ENCODE measurements at regions not wholly inside any gene's neighbourhood (a gene's known extent, or its start where the extent isn't known, plus 50 kb on each side); places are given as distances from the start of the nearest gene placed in this dataset.
"Not testable (repeated sequence)": the region's sequence is repeated elsewhere in the genome, so short reads cannot be mapped to it uniquely, and the experiment has no call there.

- not testable (repeated sequence) for TF ChIP-seq CTCF, POLR2A, POLR2AphosphoS5, EP300 (IDR thresholded peaks at IDR 0.05)
These were observed 74.8 kb upstream of the ELOVL5 start for GRCh38 chr6:53423560-53423959.
